IMR-90 (cell line): ENCODE measurements at regions not wholly inside any gene's neighbourhood (a gene's known extent, or its start where the extent isn't known, plus 50 kb on each side); places are given as distances from the start of the nearest gene placed in this dataset.

Experiments used
- ATAC-seq: fragments of 200-7000 bp; cut with Tn5 transposase; 2 replicates; pipeline ENCODE4 v1.9.1; 2020; ENCODE audit warnings: low read depth, mild to moderate bottlenecking, moderate library complexity
- BruUV-seq: library from RNA; stranded (reverse); fragments of 400-500 nt; replicated peaks from 2 replicates; lab custom pipeline; 2021; lab: Mats Ljungman, UMichigan
- CTCF ChIA-PET: fragments of 300-600 bp; formaldehyde crosslinking; extraction: SDS; loops from one replicate; lab custom pipeline; 2021; ENCODE audit warnings: antibody characterized with exemption; lab: Yijun Ruan, JAX
- POLR2A ChIA-PET: fragments of 300-600 bp; sonication (Branson Sonifier 250); formaldehyde crosslinking; loops from one replicate; lab custom pipeline; 2022; ENCODE audit warnings: antibody characterized with exemption; ENCODE audit not compliant: unreplicated experiment; lab: Charles Lee
- DNase-seq: peaks from one replicate; pipeline ENCODE4 v3.0.0; 2013
- H2AFZ ChIP-seq: replicated peaks from 2 replicates; pipeline ENCODE3; 2013; ENCODE audit warnings: low read length, mild to moderate bottlenecking; ENCODE audit not compliant: poor library complexity
- H2AK5ac ChIP-seq: 2 replicates; pipeline ENCODE4 v1.6.1; 2013; ENCODE audit warnings: low read depth, low read length, inconsistent platforms
- H2AK9ac ChIP-seq: replicated peaks from 2 replicates; pipeline ENCODE3; 2013; ENCODE audit warnings: mild to moderate bottlenecking, low read depth, low read length, moderate library complexity; ENCODE audit not compliant: poor library complexity
- H2BK120ac ChIP-seq: 2 replicates; pipeline ENCODE4 v1.6.1; 2013; ENCODE audit warnings: low read depth, low read length, inconsistent platforms
- H2BK15ac ChIP-seq: 3 replicates; pipeline ENCODE4 v1.6.1; 2013; ENCODE audit warnings: low read depth, low read length, inconsistent platforms
- H2BK20ac ChIP-seq: 2 replicates; pipeline ENCODE4 v1.6.1; 2013; ENCODE audit warnings: low read depth, mild to moderate bottlenecking, inconsistent platforms, low read length, moderate library complexity
- H2BK5ac ChIP-seq: 2 replicates; pipeline ENCODE4 v1.6.1; 2013; ENCODE audit warnings: mild to moderate bottlenecking, low read depth, low read length, inconsistent platforms; ENCODE audit not compliant: poor library complexity, severe bottlenecking
- H3K14ac ChIP-seq: replicated peaks from 2 replicates; pipeline ENCODE4 v1.6.1; 2013; ENCODE audit warnings: low read depth, low read length, inconsistent platforms
- H3K18ac ChIP-seq: 2 replicates; pipeline ENCODE4 v1.6.1; 2013; ENCODE audit warnings: low read depth, low read length, control low read depth
- H3K23ac ChIP-seq: 2 replicates; pipeline ENCODE4 v1.6.1; 2013; ENCODE audit warnings: low read depth, low read length, inconsistent platforms
- H3K27ac ChIP-seq: 2 replicates; pipeline ENCODE4 v1.5.1; 2013; ENCODE audit warnings: mild to moderate bottlenecking, control low read depth, low read length; ENCODE audit not compliant: insufficient read depth
- H3K27me3 ChIP-seq: 2 replicates; pipeline ENCODE4 v1.6.1; 2013; ENCODE audit warnings: low read length; ENCODE audit not compliant: control insufficient read depth, insufficient read depth
- H3K36me3 ChIP-seq: 2 replicates; pipeline ENCODE4 v1.6.1; 2013; ENCODE audit warnings: low read length, mixed read lengths; ENCODE audit not compliant: control insufficient read depth, insufficient read depth
- H3K4ac ChIP-seq: 2 replicates; pipeline ENCODE4 v1.6.1; 2013; ENCODE audit warnings: low read depth, low read length, inconsistent platforms
- H3K4me1 ChIP-seq: 2 replicates; pipeline ENCODE4 v1.6.1; 2013; ENCODE audit warnings: low read length, mixed read lengths; ENCODE audit not compliant: control insufficient read depth, insufficient read depth
- H3K4me2 ChIP-seq: 2 replicates; pipeline ENCODE4 v1.6.1; 2013; ENCODE audit warnings: low read depth, mild to moderate bottlenecking, control low read depth, low read length, moderate library complexity
- H3K4me3 ChIP-seq: 2 replicates; pipeline ENCODE4 v1.5.1; 2013; ENCODE audit warnings: low read depth, mild to moderate bottlenecking, control low read depth, low read length, moderate library complexity; ENCODE audit not compliant: insufficient read depth
- H3K56ac ChIP-seq: 2 replicates; pipeline ENCODE4 v1.6.1; 2013; ENCODE audit warnings: low read length, inconsistent platforms; ENCODE audit not compliant: insufficient read depth; ENCODE audit errors: extremely low read depth
- H3K79me1 ChIP-seq, 2 experiments: 2 replicates each; pipeline ENCODE4 v1.6.1; 2013; ENCODE audit warnings: low read length in 2 of 2, inconsistent platforms in 1 of 2, low read depth in 1 of 2
- H3K9ac ChIP-seq: 2 replicates; pipeline ENCODE4 v1.6.1; 2013; ENCODE audit warnings: low read depth, low read length, control low read depth
- H3K9me1 ChIP-seq: 2 replicates; pipeline ENCODE4 v1.6.1; 2013; ENCODE audit warnings: low read length, inconsistent platforms; ENCODE audit not compliant: insufficient read depth
- H3K9me3 ChIP-seq: 2 replicates; pipeline ENCODE4 v1.6.1; 2013; ENCODE audit warnings: low read length; ENCODE audit not compliant: control insufficient read depth, insufficient read depth
- H4K20me1 ChIP-seq: 2 replicates; pipeline ENCODE4 v1.6.1; 2013; ENCODE audit warnings: low read length, inconsistent platforms; ENCODE audit not compliant: insufficient read depth
- H4K5ac ChIP-seq: 2 replicates; pipeline ENCODE4 v1.6.1; 2013; ENCODE audit warnings: mild to moderate bottlenecking, low read depth, low read length, control low read depth
- H4K8ac ChIP-seq, 2 experiments: 2 replicates each; pipeline ENCODE4 v1.6.1; 2013; ENCODE audit warnings: low read depth in 2 of 2, low read length in 2 of 2, control low read depth in 1 of 2, inconsistent platforms in 1 of 2
- H4K91ac ChIP-seq: 2 replicates; pipeline ENCODE4 v1.6.1; 2013; ENCODE audit warnings: low read depth, low read length, inconsistent platforms; ENCODE audit not compliant: insufficient read depth
- BHLHE40 ChIP-seq: fragments of 150-350 bp; IDR thresholded peaks from 2 replicates; pipeline ENCODE4 v1.6.1; 2016; ENCODE audit warnings: mild to moderate bottlenecking, low read depth, low read length
- CEBPB ChIP-seq: IDR thresholded peaks from 2 replicates; pipeline ENCODE4 v1.6.1; 2012; ENCODE audit warnings: low read depth, low read length, improper control_type of control experiment
- CHD1 ChIP-seq: IDR thresholded peaks from 2 replicates; pipeline ENCODE4 v1.6.1; 2012; ENCODE audit warnings: low read depth, low read length, improper control_type of control experiment
- CTCF ChIP-seq: conservative IDR thresholded peaks from 2 replicates; pipeline ENCODE4 v1.5.1; 2012; ENCODE audit warnings: mild to moderate bottlenecking, low read depth, low read length, improper control_type of control experiment
- ELK1 ChIP-seq: fragments of 150-350 bp; IDR thresholded peaks from 2 replicates; pipeline ENCODE4 v1.6.1; 2016; ENCODE audit warnings: low read depth, mild to moderate bottlenecking, low read length, moderate library complexity, borderline replicate concordance
- FOS ChIP-seq: fragments of 150-350 bp; IDR thresholded peaks from 2 replicates; pipeline ENCODE4 v1.6.1; 2016; ENCODE audit warnings: low read depth, low read length
- MAFK ChIP-seq: IDR thresholded peaks from 2 replicates; pipeline ENCODE4 v1.6.1; 2012; ENCODE audit warnings: low read depth, low read length, improper control_type of control experiment
- MAZ ChIP-seq: IDR thresholded peaks from 2 replicates; pipeline ENCODE4 v1.6.1; 2012; ENCODE audit warnings: low read depth, mild to moderate bottlenecking, low read length, improper control_type of control experiment, moderate library complexity, borderline replicate concordance
- MXI1 ChIP-seq: IDR thresholded peaks from 2 replicates; pipeline ENCODE4 v1.6.1; 2012; ENCODE audit warnings: low read depth, mild to moderate bottlenecking, low read length, moderate library complexity, borderline replicate concordance
- NFE2L2 ChIP-seq: fragments of 150-350 bp; IDR thresholded peaks from 2 replicates; pipeline ENCODE4 v1.6.1; 2016; ENCODE audit warnings: low read depth, mild to moderate bottlenecking, low read length
- POLR2A ChIP-seq: IDR thresholded peaks from 2 replicates; pipeline ENCODE4 v1.6.1; 2012; ENCODE audit warnings: mild to moderate bottlenecking, low read depth, low read length
- RAD21 ChIP-seq: IDR thresholded peaks from 2 replicates; pipeline ENCODE4 v1.6.1; 2012; ENCODE audit warnings: low read length, improper control_type of control experiment
- RCOR1 ChIP-seq: IDR thresholded peaks from 2 replicates; pipeline ENCODE4 v1.6.1; 2012; ENCODE audit warnings: mild to moderate bottlenecking, low read length, improper control_type of control experiment; ENCODE audit not compliant: insufficient replicate concordance
- RFX5 ChIP-seq: IDR thresholded peaks from 2 replicates; pipeline ENCODE4 v1.8.0; 2012; ENCODE audit warnings: low read depth, mild to moderate bottlenecking, low read length, moderate library complexity
- SMC3 ChIP-seq: fragments of 150-350 bp; IDR thresholded peaks from 2 replicates; pipeline ENCODE4 v1.6.1; 2016; ENCODE audit warnings: low read depth, mild to moderate bottlenecking, antibody characterized with exemption, low read length, moderate library complexity
- USF2 ChIP-seq: fragments of 150-350 bp; IDR thresholded peaks from 2 replicates; pipeline ENCODE4 v1.6.1; 2017; ENCODE audit warnings: mild to moderate bottlenecking, antibody characterized with exemption, low read length, low read depth
- dilution Hi-C: fragments of 300-500 bp; cut with HindIII; formaldehyde crosslinking; loops from one replicate; pipeline ENCODE4 v1.14.3; 2018; ENCODE audit warnings: low sequenced_read_pairs; ENCODE audit not compliant: unreplicated experiment
- in situ Hi-C: fragments of 300-500 bp; cut with MboI; formaldehyde crosslinking; loops from 3 replicates; pipeline ENCODE4 v1.14.3; 2019; ENCODE audit warnings: low sequenced_read_pairs, inconsistent platforms, mixed read lengths
- intact Hi-C: fragments of 100-400 bp; cut with micrococcal nuclease; formaldehyde crosslinking; loops from 2 replicates; pipeline ENCODE4 v1.10.0; 2022

GRCh38 chr6:115456848-115457247 lies 603.8 kb downstream of the FRK start:
- H3K27ac ChIP-seq, result no peak overlapping the region
- H2BK15ac ChIP-seq, result no peak overlapping the region
- H2BK20ac ChIP-seq, result no peak overlapping the region
- no peak overlapping the region for H3K14ac ChIP-seq
- H3K4me3 ChIP-seq, result no peak overlapping the region
- TF ChIP-seq RFX5 (no peak), SMC3 (no peak), MAZ (no peak), BHLHE40 (no peak), NFE2L2 (no peak), CEBPB (no peak), MAFK (no peak), CTCF (no peak), MXI1 (no peak), RAD21 (no peak), CHD1 (no peak), FOS (no peak), RCOR1 (no peak), POLR2A (no peak), USF2 (no peak), ELK1 (no peak)
- H3K79me1 ChIP-seq, result no peaks in the 10 kb centered on the region
- H3K4me1 ChIP-seq, result no peaks in the 10 kb centered on the region
- no TSS peak for BruUV-seq
- no peaks in the 10 kb centered on the region for H3K9me1 ChIP-seq
- intact Hi-C loops, result no loop called here
- DNase-seq (no peak), ATAC-seq (no peak)
- no peaks in the 10 kb centered on the region for H4K20me1 ChIP-seq
- no peak overlapping the region for H3K23ac ChIP-seq
- H3K4me2 ChIP-seq, result no peak overlapping the region
- ChIA-PET POLR2A (no interaction called here), CTCF (no interaction called here)
- H4K8ac ChIP-seq, result no peak overlapping the region
- no peaks in the 10 kb centered on the region for H3K36me3 ChIP-seq
- no peak overlapping the region for H3K56ac ChIP-seq
- no peak overlapping the region for H4K91ac ChIP-seq
- no peak overlapping the region for H2AK9ac ChIP-seq
- H2BK120ac ChIP-seq, result no peak overlapping the region
- no peak overlapping the region for H3K4ac ChIP-seq
- H3K18ac ChIP-seq, result no peak overlapping the region
- dilution Hi-C loops, result no loop called here
- H3K9ac ChIP-seq, result no peak overlapping the region
- no peak overlapping the region for H2AFZ ChIP-seq
- no peak overlapping the region for H2AK5ac ChIP-seq
- H3K9me3 ChIP-seq, result no peaks in the 10 kb centered on the region
- in situ Hi-C loops, result no loop called here
- H4K5ac ChIP-seq, result no peak overlapping the region
- H3K27me3 ChIP-seq, result no peaks in the 10 kb centered on the region
- H2BK5ac ChIP-seq, result no peak overlapping the region
